NCI-H69 (cell line): ENCODE measurements at regions not wholly inside any gene's neighbourhood (a gene's known extent, or its start where the extent isn't known, plus 50 kb on each side); places are given as distances from the start of the nearest gene placed in this dataset.
A peak's percentile ranks its signal among the peaks of the same experiment; 100 is the strongest.

ENCODE experiments used
- DNase-seq: peaks from one replicate; lab custom pipeline; 2025; lab: John Stamatoyannopoulos, UW

- no peak for DNase-seq
These were observed 105.5 kb upstream of the PITX1 start for GRCh38 chr5:135139381-135140134.

- peak; percentile 9 for DNase-seq
These were observed 104.3 kb upstream of the PITX1 start for GRCh38 chr5:135138116-135138850.

GRCh38 chr5:135137146-135137915, 103.3 kb upstream of the PITX1 start:
- no peak for DNase-seq

GRCh38 chr5:135136546-135136945, 102.5 kb upstream of the PITX1 start:
- no peak for DNase-seq

GRCh38 chr5:135135530-135136226, 101.7 kb upstream of the PITX1 start:
- DNase-seq = peak; percentile 79

- no peak for DNase-seq
These were observed 100.8 kb upstream of the PITX1 start for GRCh38 chr5:135134691-135135381.

GRCh38 chr5:135133698-135134515, 99.9 kb upstream of the PITX1 start:
- DNase-seq = no peak

GRCh38 chr5:135133181-135133580, 99.2 kb upstream of the PITX1 start:
- DNase-seq = no peak

GRCh38 chr5:135131801-135132680, 98.0 kb upstream of the PITX1 start:
- DNase-seq = no peak

- DNase-seq = no peak
These were observed 96.5 kb upstream of the PITX1 start for GRCh38 chr5:135130261-135131215.

- DNase-seq = no peak
These were observed 95.3 kb upstream of the PITX1 start for GRCh38 chr5:135129307-135129706.

GRCh38 chr5:135128361-135128760, 94.3 kb upstream of the PITX1 start:
- DNase-seq = no peak

- no peak for DNase-seq
These were observed 93.6 kb upstream of the PITX1 start for GRCh38 chr5:135127439-135128240.

GRCh38 chr5:135126688-135127438, 92.8 kb upstream of the PITX1 start:
- DNase-seq = peak; percentile 80

GRCh38 chr5:135124724-135125123, 90.7 kb upstream of the PITX1 start:
- DNase-seq = no peak

- DNase-seq = no peak
These were observed 90.1 kb upstream of the PITX1 start for GRCh38 chr5:135124128-135124527.

- DNase-seq = no peak
These were observed 88.8 kb upstream of the PITX1 start for GRCh38 chr5:135122797-135123196.
